GM23338 (cell line): ENCODE measurements at regions not wholly inside any gene's neighbourhood (a gene's known extent, or its start where the extent isn't known, plus 50 kb on each side); places are given as distances from the start of the nearest gene placed in this dataset.

Experiments used
- CREB1 ChIP-seq: fragments of 250-450 bp; sonication (Bioruptor Pico); IDR thresholded peaks from 2 replicates; pipeline ENCODE4 v1.5.0; 2020; ENCODE audit warnings: low read depth, mild to moderate bottlenecking, moderate library complexity
- EZH2 ChIP-seq: fragments of 200-600 bp; sonication (generic); IDR thresholded peaks from one replicate; pipeline ENCODE4 v1.8.0; 2017; ENCODE audit warnings: antibody characterized with exemption, mild to moderate bottlenecking, low read depth; ENCODE audit not compliant: unreplicated experiment
- EZH2phosphoT487 ChIP-seq: fragments of 200-600 bp; sonication (generic); IDR thresholded peaks from one replicate; pipeline ENCODE4 v1.8.1; 2018; ENCODE audit warnings: antibody characterized with exemption; ENCODE audit not compliant: unreplicated experiment
- JUNB ChIP-seq: IDR thresholded peaks from one replicate; pipeline ENCODE4 v1.6.1; 2016; ENCODE audit warnings: antibody characterized with exemption; ENCODE audit not compliant: unreplicated experiment
- NANOG ChIP-seq: IDR thresholded peaks from 2 replicates; pipeline ENCODE4 v1.6.1; 2016; ENCODE audit warnings: antibody characterized with exemption, borderline replicate concordance
- POLR2AphosphoS5 ChIP-seq: IDR thresholded peaks from 2 replicates; pipeline ENCODE4 v1.6.1; 2016; ENCODE audit warnings: antibody characterized with exemption, low read depth
- ZNF114 ChIP-seq: fragments of 250-450 bp; sonication (Bioruptor Pico); IDR thresholded peaks from 2 replicates; pipeline ENCODE4 v1.5.0; 2020; ENCODE audit warnings: mild to moderate bottlenecking, moderate library complexity
- TF ChIP-seq, protein P1 (sequence below), 2 experiments: fragments of 200-600 bp in 1 of 2; sonication (generic) in 1 of 2; conservative IDR thresholded peaks; 2 replicates each; pipeline versions ENCODE4 v1.5.1 to v1.6.1; 2016 to 2017; ENCODE audit warnings: antibody characterized with exemption in 2 of 2, low read depth in 2 of 2, mild to moderate bottlenecking in 2 of 2, moderate library complexity in 1 of 2
- TF ChIP-seq, protein P2 (sequence below): IDR thresholded peaks from one replicate; pipeline ENCODE4 v1.6.1; 2018; ENCODE audit warnings: antibody characterized with exemption; ENCODE audit not compliant: unreplicated experiment

DNA sequence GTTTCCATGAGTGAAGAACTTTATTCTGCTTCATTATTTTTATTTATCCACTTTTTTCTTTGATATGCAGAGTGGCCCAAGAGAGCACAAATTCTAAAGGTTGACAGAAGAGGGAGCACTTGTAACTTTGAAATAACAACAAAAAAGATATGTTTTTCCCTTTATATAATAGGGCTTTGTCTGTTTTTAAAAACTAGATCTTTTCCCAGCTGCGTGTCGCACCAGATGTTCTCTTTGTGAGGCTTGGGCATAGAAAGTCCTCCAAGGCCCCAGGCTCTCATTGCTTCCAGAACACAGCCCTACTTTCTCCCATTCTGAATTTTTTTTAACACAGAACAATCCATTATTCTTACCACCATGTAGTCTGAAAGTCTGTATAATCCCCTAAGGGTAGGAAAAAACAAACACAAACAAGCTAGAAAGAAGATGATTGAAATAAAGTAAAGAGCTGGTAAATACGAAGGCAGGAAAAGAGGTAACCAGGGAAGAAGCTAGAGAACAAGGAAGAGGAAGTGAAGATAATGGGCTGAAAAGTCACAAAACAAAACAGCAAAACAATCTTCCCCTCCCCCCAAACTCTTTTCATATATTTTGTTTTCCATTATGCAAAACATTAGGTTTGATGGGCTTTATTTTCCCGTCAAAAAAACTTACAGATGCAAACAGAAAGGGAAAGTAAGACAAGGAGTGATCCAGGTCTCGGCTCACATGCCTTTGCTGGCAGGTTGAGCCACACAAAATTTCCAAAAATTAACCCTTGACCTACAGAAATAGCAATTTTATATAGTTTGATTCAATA, 160.4 kb downstream of the ABCA8 start:
- no peak for TF ChIP-seq JUNB
- no peak for TF ChIP-seq POLR2AphosphoS5
- TF ChIP-seq, protein P1, sequence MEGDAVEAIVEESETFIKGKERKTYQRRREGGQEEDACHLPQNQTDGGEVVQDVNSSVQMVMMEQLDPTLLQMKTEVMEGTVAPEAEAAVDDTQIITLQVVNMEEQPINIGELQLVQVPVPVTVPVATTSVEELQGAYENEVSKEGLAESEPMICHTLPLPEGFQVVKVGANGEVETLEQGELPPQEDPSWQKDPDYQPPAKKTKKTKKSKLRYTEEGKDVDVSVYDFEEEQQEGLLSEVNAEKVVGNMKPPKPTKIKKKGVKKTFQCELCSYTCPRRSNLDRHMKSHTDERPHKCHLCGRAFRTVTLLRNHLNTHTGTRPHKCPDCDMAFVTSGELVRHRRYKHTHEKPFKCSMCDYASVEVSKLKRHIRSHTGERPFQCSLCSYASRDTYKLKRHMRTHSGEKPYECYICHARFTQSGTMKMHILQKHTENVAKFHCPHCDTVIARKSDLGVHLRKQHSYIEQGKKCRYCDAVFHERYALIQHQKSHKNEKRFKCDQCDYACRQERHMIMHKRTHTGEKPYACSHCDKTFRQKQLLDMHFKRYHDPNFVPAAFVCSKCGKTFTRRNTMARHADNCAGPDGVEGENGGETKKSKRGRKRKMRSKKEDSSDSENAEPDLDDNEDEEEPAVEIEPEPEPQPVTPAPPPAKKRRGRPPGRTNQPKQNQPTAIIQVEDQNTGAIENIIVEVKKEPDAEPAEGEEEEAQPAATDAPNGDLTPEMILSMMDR (conservative IDR thresholded peaks at IDR 0.05; ENCODE audit: low read depth in 2 of 2) = peak in 1 of 2 experiments; percentile 43; a peak in 3 of 4 replicates
- TF ChIP-seq NANOG = no peak
- TF ChIP-seq EZH2phosphoT487 = no peak
- TF ChIP-seq ZNF114 (CRISPR knock-in tag) = no peak
- TF ChIP-seq, protein P2, sequence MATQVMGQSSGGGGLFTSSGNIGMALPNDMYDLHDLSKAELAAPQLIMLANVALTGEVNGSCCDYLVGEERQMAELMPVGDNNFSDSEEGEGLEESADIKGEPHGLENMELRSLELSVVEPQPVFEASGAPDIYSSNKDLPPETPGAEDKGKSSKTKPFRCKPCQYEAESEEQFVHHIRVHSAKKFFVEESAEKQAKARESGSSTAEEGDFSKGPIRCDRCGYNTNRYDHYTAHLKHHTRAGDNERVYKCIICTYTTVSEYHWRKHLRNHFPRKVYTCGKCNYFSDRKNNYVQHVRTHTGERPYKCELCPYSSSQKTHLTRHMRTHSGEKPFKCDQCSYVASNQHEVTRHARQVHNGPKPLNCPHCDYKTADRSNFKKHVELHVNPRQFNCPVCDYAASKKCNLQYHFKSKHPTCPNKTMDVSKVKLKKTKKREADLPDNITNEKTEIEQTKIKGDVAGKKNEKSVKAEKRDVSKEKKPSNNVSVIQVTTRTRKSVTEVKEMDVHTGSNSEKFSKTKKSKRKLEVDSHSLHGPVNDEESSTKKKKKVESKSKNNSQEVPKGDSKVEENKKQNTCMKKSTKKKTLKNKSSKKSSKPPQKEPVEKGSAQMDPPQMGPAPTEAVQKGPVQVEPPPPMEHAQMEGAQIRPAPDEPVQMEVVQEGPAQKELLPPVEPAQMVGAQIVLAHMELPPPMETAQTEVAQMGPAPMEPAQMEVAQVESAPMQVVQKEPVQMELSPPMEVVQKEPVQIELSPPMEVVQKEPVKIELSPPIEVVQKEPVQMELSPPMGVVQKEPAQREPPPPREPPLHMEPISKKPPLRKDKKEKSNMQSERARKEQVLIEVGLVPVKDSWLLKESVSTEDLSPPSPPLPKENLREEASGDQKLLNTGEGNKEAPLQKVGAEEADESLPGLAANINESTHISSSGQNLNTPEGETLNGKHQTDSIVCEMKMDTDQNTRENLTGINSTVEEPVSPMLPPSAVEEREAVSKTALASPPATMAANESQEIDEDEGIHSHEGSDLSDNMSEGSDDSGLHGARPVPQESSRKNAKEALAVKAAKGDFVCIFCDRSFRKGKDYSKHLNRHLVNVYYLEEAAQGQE = no peak
- TF ChIP-seq EZH2 = no peak
- no peak for TF ChIP-seq CREB1 (CRISPR knock-in tag)
